ENCODE measurements at regions not wholly inside any gene's neighbourhood (a gene's known extent, or its start where the extent isn't known, plus 50 kb on each side); places are given as distances from the start of the nearest gene placed in this dataset.

- no peaks in the 10 kb centered on the region for H4K20me1 ChIP-seq (ENCODE audit: insufficient read depth, low read length)
- intact Hi-C loops (cut with micrococcal nuclease) (loop anchor here (10.0 kb wide), 1 partner anchor 57 kb away; no protein-coding TSS in a partner anchor), dilution Hi-C loops (cut with HindIII; ENCODE audit: low sequenced_read_pairs, unreplicated experiment) (no loop called here), in situ Hi-C loops (cut with MboI; ENCODE audit: low sequenced_read_pairs) (no loop called here)
- H3K4ac ChIP-seq (ENCODE audit: low read depth, low read length) = no peak overlapping the region
- H2BK120ac ChIP-seq (ENCODE audit: low read depth, low read length) = no peak overlapping the region
- H3K9ac ChIP-seq (ENCODE audit: low read depth, low read length) = no peak overlapping the region
- H3K14ac ChIP-seq (replicated peaks; ENCODE audit: low read depth, low read length) = no peak overlapping the region
- no peaks in the 10 kb centered on the region for H3K27me3 ChIP-seq (ENCODE audit: control insufficient read depth, insufficient read depth, low read length)
- H3K9me1 ChIP-seq (ENCODE audit: insufficient read depth, low read length) = no peaks in the 10 kb centered on the region
- H4K5ac ChIP-seq (ENCODE audit: low read depth, low read length) = no peak overlapping the region
- H4K8ac ChIP-seq (ENCODE audit: low read depth in 2 of 2, low read length in 2 of 2) = no peak overlapping the region
- H2AK9ac ChIP-seq (replicated peaks; ENCODE audit: low read depth, low read length, poor library complexity) = no peak overlapping the region
- no peak overlapping the region for H4K91ac ChIP-seq (ENCODE audit: insufficient read depth, low read depth, low read length)
- H3K4me1 ChIP-seq (ENCODE audit: control insufficient read depth, insufficient read depth, low read length) = no peaks in the 10 kb centered on the region
- no peaks in the 10 kb centered on the region for H3K36me3 ChIP-seq (ENCODE audit: control insufficient read depth, insufficient read depth, low read length)
- H2BK20ac ChIP-seq (ENCODE audit: low read depth, low read length) = no peak overlapping the region
- no TSS peak for BruUV-seq (replicated peaks)
- H3K79me1 ChIP-seq (ENCODE audit: low read depth in 1 of 2, low read length in 2 of 2) = no peaks in the 10 kb centered on the region
- H3K56ac ChIP-seq (ENCODE audit: extremely low read depth, insufficient read depth, low read length) = no peak overlapping the region
- no peak overlapping the region for H2AFZ ChIP-seq (replicated peaks; ENCODE audit: low read length, poor library complexity)
- H3K4me2 ChIP-seq (ENCODE audit: low read depth, low read length) = no peak overlapping the region
- POLR2A ChIA-PET (ENCODE audit: unreplicated experiment) = no interaction called here
- H3K27ac ChIP-seq (ENCODE audit: insufficient read depth, low read length) = no peak overlapping the region
- no peak overlapping the region for H2BK5ac ChIP-seq (ENCODE audit: low read depth, low read length, poor library complexity, severe bottlenecking)
- WGBS, 2 experiments (ENCODE audit: extremely low coverage in 2 of 2, insufficient read length in 1 of 2) = 20% methylated on average over 1 of the region's 2 CpGs; no CpG with 5 or more reads in 1 of the 2 experiments
- H2BK15ac ChIP-seq (ENCODE audit: low read depth, low read length) = no peak overlapping the region
- no peak overlapping the region for H3K4me3 ChIP-seq (ENCODE audit: insufficient read depth, low read depth, low read length)
- no peak overlapping the region for H2AK5ac ChIP-seq (ENCODE audit: low read depth, low read length)
- TF ChIP-seq MAFK (IDR thresholded peaks at IDR 0.05; ENCODE audit: low read depth, low read length) = no peak
- TF ChIP-seq RAD21 (IDR thresholded peaks at IDR 0.05; ENCODE audit: low read length) = no peak
- TF ChIP-seq BHLHE40 (IDR thresholded peaks at IDR 0.05; ENCODE audit: low read depth, low read length) = no peak
- no peak for TF ChIP-seq FOS (IDR thresholded peaks at IDR 0.05; ENCODE audit: low read depth, low read length)
- no peak for TF ChIP-seq POLR2A (IDR thresholded peaks at IDR 0.05; ENCODE audit: low read depth, low read length)
- TF ChIP-seq, protein P1, sequence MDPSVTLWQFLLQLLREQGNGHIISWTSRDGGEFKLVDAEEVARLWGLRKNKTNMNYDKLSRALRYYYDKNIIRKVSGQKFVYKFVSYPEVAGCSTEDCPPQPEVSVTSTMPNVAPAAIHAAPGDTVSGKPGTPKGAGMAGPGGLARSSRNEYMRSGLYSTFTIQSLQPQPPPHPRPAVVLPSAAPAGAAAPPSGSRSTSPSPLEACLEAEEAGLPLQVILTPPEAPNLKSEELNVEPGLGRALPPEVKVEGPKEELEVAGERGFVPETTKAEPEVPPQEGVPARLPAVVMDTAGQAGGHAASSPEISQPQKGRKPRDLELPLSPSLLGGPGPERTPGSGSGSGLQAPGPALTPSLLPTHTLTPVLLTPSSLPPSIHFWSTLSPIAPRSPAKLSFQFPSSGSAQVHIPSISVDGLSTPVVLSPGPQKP (IDR thresholded peaks at IDR 0.05; ENCODE audit: borderline replicate concordance, low read depth, low read length) = no peak
- no peak for TF ChIP-seq RCOR1 (IDR thresholded peaks at IDR 0.05; ENCODE audit: insufficient replicate concordance, low read length)
- no peak for TF ChIP-seq CTCF (conservative IDR thresholded peaks at IDR 0.05; ENCODE audit: low read depth, low read length)
- no peak for TF ChIP-seq USF2 (IDR thresholded peaks at IDR 0.05; ENCODE audit: low read depth, low read length)
- TF ChIP-seq SMC3 (IDR thresholded peaks at IDR 0.05; ENCODE audit: low read depth, low read length) = no peak
- TF ChIP-seq NFE2L2 (IDR thresholded peaks at IDR 0.05; ENCODE audit: low read depth, low read length) = no peak
- TF ChIP-seq MXI1 (IDR thresholded peaks at IDR 0.05; ENCODE audit: borderline replicate concordance, low read depth, low read length) = no peak
- TF ChIP-seq CEBPB (IDR thresholded peaks at IDR 0.05; ENCODE audit: low read depth, low read length) = no peak
- TF ChIP-seq RFX5 (IDR thresholded peaks at IDR 0.05; ENCODE audit: low read depth, low read length) = no peak
- TF ChIP-seq MAZ (IDR thresholded peaks at IDR 0.05; ENCODE audit: borderline replicate concordance, low read depth, low read length) = no peak
- TF ChIP-seq CHD1 (IDR thresholded peaks at IDR 0.05; ENCODE audit: low read depth, low read length) = no peak
- CTCF ChIA-PET = interaction anchor here (0.6 kb wide), 1 partner anchor 851 kb away, joined by 3 read pairs; no protein-coding TSS in a partner anchor
- H3K9me3 ChIP-seq (ENCODE audit: control insufficient read depth, insufficient read depth, low read length) = no peaks in the 10 kb centered on the region
- DNase-seq (peak; percentile 4), ATAC-seq (ENCODE audit: low read depth) (peak; percentile 71)
- H3K23ac ChIP-seq (ENCODE audit: low read depth, low read length) = no peak overlapping the region
- no peak overlapping the region for H3K18ac ChIP-seq (ENCODE audit: low read depth, low read length)
Observed at GRCh38 chr12:84201976-84202375, 710.6 kb downstream of the SLC6A15 start.

All from IMR-90 (cell line).